MM.1S (cell line): ENCODE measurements at regions not wholly inside any gene's neighbourhood (a gene's known extent, or its start where the extent isn't known, plus 50 kb on each side); places are given as distances from the start of the nearest gene placed in this dataset.

Source experiments
- DNase-seq: peaks from one replicate; pipeline ENCODE4 v3.0.0-alpha.2; 2015
- H2AFZ ChIP-seq: fragments of 300-600 bp; sonication (generic); 2 replicates; pipeline ENCODE4 v1.6.0; 2016; ENCODE audit warnings: antibody characterized with exemption, low read length
- H3F3A ChIP-seq: fragments of 300-600 bp; sonication (generic); 2 replicates; pipeline ENCODE4 v1.6.1; 2016; ENCODE audit warnings: mild to moderate bottlenecking, antibody characterized with exemption, low read length, moderate library complexity, mixed read lengths; ENCODE audit not compliant: insufficient read depth
- H3K27ac ChIP-seq: fragments of 300-600 bp; sonication (generic); 2 replicates; pipeline ENCODE4 v1.5.1; 2016; ENCODE audit warnings: mild to moderate bottlenecking, low read length
- H3K27me3 ChIP-seq: fragments of 300-600 bp; sonication (generic); replicated peaks from 2 replicates; pipeline ENCODE4 v1.6.0; 2016; ENCODE audit warnings: low read length; ENCODE audit not compliant: insufficient read depth
- H3K36me3 ChIP-seq: fragments of 300-600 bp; sonication (generic); replicated peaks from 2 replicates; pipeline ENCODE4 v1.6.1; 2016; ENCODE audit warnings: mild to moderate bottlenecking, low read length, mixed read lengths; ENCODE audit not compliant: insufficient read depth
- H3K4me1 ChIP-seq: fragments of 300-600 bp; sonication (generic); 2 replicates; pipeline ENCODE4 v1.6.1; 2016; ENCODE audit warnings: low read length, mixed read lengths
- H3K4me2 ChIP-seq: fragments of 300-600 bp; sonication (generic); 2 replicates; pipeline ENCODE4 v1.6.0; 2016; ENCODE audit warnings: low read depth, low read length
- H3K4me3 ChIP-seq: fragments of 300-600 bp; sonication (generic); 2 replicates; pipeline ENCODE4 v1.5.1; 2016; ENCODE audit warnings: low read length, mixed read lengths
- H3K79me2 ChIP-seq: fragments of 300-600 bp; sonication (generic); 2 replicates; pipeline ENCODE4 v1.6.1; 2016; ENCODE audit warnings: mixed run types, low read length, mixed read lengths
- H3K9ac ChIP-seq: fragments of 300-600 bp; sonication (generic); 2 replicates; pipeline ENCODE4 v1.6.1; 2016; ENCODE audit warnings: low read length, mixed read lengths
- H3K9me2 ChIP-seq: fragments of 300-600 bp; sonication (generic); replicated peaks from 2 replicates; pipeline ENCODE4 v1.6.1; 2016; ENCODE audit warnings: mild to moderate bottlenecking, low read length, mixed read lengths; ENCODE audit not compliant: insufficient read depth
- H3K9me3 ChIP-seq: fragments of 300-600 bp; sonication (generic); replicated peaks from 2 replicates; pipeline ENCODE4 v1.6.1; 2016; ENCODE audit warnings: mild to moderate bottlenecking, low read length, mixed read lengths; ENCODE audit not compliant: insufficient read depth
- H4K20me1 ChIP-seq: fragments of 300-600 bp; sonication (generic); 2 replicates; pipeline ENCODE4 v1.6.1; 2016; ENCODE audit warnings: mild to moderate bottlenecking, low read length, moderate library complexity, mixed read lengths; ENCODE audit not compliant: insufficient read depth
- EZH2 ChIP-seq: fragments of 300-600 bp; sonication (generic); optimal IDR thresholded peaks from 2 replicates; pipeline ENCODE3; 2017; ENCODE audit warnings: low read depth, mild to moderate bottlenecking, antibody characterized with exemption, low read length, mixed read lengths
- EZH2phosphoT487 ChIP-seq: fragments of 300-600 bp; sonication (generic); IDR thresholded peaks from 2 replicates; pipeline ENCODE4 v1.6.1; 2018; ENCODE audit warnings: antibody characterized with exemption, low read length
- TF ChIP-seq, protein P1 (sequence below): fragments of 300-600 bp; sonication (generic); IDR thresholded peaks from 2 replicates; pipeline ENCODE4 v1.5.1; 2016; ENCODE audit warnings: antibody characterized with exemption, low read length, mixed read lengths

DNA sequence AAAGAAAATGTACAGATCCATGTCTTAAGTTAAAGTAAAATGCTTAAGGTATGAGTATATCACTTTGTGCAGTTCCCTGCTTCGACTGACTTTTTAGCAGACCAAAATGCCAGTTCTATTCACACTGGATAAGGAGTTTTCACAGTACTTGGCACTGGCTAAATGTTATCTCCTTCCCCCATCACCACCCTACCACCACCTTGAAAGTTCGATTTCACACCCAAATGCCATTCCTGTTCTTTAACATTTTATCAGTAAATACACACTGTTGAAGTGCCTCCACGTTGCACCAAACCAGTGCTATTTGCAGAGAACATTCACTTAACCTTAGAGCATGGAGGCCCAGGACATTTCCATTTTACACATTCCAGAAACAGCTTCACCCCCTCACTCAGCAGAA, 100.0 kb downstream of the URB2 start:
- TF ChIP-seq EZH2 (no peak), EZH2phosphoT487 (no peak)
- TF ChIP-seq, protein P1, sequence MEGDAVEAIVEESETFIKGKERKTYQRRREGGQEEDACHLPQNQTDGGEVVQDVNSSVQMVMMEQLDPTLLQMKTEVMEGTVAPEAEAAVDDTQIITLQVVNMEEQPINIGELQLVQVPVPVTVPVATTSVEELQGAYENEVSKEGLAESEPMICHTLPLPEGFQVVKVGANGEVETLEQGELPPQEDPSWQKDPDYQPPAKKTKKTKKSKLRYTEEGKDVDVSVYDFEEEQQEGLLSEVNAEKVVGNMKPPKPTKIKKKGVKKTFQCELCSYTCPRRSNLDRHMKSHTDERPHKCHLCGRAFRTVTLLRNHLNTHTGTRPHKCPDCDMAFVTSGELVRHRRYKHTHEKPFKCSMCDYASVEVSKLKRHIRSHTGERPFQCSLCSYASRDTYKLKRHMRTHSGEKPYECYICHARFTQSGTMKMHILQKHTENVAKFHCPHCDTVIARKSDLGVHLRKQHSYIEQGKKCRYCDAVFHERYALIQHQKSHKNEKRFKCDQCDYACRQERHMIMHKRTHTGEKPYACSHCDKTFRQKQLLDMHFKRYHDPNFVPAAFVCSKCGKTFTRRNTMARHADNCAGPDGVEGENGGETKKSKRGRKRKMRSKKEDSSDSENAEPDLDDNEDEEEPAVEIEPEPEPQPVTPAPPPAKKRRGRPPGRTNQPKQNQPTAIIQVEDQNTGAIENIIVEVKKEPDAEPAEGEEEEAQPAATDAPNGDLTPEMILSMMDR, result no peak
- Histone ChIP-seq H3K9me3 (no peaks in the 10 kb centered on the region), H3K4me1 (no peaks in the 10 kb centered on the region), H3K27ac (no peak overlapping the region), H4K20me1 (no peaks in the 10 kb centered on the region), H3K9ac (no peak overlapping the region), H3K9me2 (no peaks in the 10 kb centered on the region), H3F3A (no peaks in the 10 kb centered on the region), H2AFZ (no peak overlapping the region), H3K36me3 (no peaks in the 10 kb centered on the region), H3K4me3 (no peak overlapping the region), H3K79me2 (no peaks in the 10 kb centered on the region), H3K4me2 (no peak overlapping the region), H3K27me3 (no peaks in the 10 kb centered on the region)
- no peak for DNase-seq

DNA sequence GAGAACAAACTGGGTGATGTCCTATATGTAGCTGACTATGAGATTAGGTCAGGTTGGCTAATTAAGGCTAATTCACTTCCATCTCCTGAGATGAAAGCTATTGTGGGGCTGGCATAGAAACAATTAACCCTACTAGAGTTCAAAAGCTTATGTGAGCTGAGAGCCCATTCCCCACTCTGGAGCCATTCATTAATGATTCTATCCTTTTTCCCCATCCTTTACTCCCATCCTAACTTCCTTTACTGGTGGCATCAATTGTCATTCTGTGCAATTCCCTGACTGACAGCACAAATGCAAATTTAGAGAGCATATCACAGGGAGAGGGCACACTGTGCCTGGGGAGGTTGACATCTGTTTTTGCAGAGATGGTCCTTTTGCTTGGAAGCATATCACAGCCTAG, 103.9 kb downstream of the URB2 start:
- no peak overlapping the region for H2AFZ ChIP-seq
- H3K4me3 ChIP-seq, result no peak overlapping the region
- no peak overlapping the region for H3K9ac ChIP-seq
- H3K9me3 ChIP-seq, result no peaks in the 10 kb centered on the region
- H3K79me2 ChIP-seq, result no peaks in the 10 kb centered on the region
- no peaks in the 10 kb centered on the region for H3K4me1 ChIP-seq
- no peak overlapping the region for H3K4me2 ChIP-seq
- H4K20me1 ChIP-seq, result no peaks in the 10 kb centered on the region
- no peaks in the 10 kb centered on the region for H3K27me3 ChIP-seq
- no peak for DNase-seq
- no peaks in the 10 kb centered on the region for H3F3A ChIP-seq
- no peaks in the 10 kb centered on the region for H3K36me3 ChIP-seq
- no peak overlapping the region for H3K27ac ChIP-seq
- no peak for TF ChIP-seq EZH2phosphoT487
- TF ChIP-seq EZH2, result no peak
- TF ChIP-seq, protein P1, result no peak
- no peaks in the 10 kb centered on the region for H3K9me2 ChIP-seq

DNA sequence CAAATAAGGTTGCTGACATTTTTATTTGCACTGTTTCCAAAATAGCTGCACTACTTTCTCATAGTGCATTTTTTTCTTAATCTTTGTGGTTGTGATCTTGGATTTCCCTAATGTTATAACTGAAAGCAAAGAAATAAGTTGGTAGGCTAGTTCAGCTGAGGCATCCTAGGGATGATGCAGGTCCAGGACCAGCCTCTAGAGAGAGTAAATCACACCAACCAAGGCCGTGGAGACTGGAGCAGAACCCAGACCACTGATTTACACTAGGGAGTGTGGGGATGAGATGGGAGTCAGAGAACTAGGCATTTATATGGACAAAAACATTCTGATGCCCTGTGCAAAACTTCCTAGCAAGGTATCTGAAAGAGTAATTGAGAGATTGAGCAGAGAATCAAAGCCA, 104.5 kb downstream of the URB2 start:
- no peak overlapping the region for H2AFZ ChIP-seq
- H3K4me3 ChIP-seq, result no peak overlapping the region
- no peak overlapping the region for H3K4me2 ChIP-seq
- H3K27ac ChIP-seq, result no peak overlapping the region
- no peak for DNase-seq
- no peaks in the 10 kb centered on the region for H3K4me1 ChIP-seq
- no peaks in the 10 kb centered on the region for H3K79me2 ChIP-seq
- TF ChIP-seq, protein P1, result no peak
- TF ChIP-seq EZH2 (no peak), EZH2phosphoT487 (no peak)
- no peaks in the 10 kb centered on the region for H4K20me1 ChIP-seq
- H3K36me3 ChIP-seq, result no peaks in the 10 kb centered on the region
- no peaks in the 10 kb centered on the region for H3K27me3 ChIP-seq
- H3K9ac ChIP-seq, result no peak overlapping the region
- no peaks in the 10 kb centered on the region for H3K9me2 ChIP-seq
- H3K9me3 ChIP-seq, result no peaks in the 10 kb centered on the region
- H3F3A ChIP-seq, result no peaks in the 10 kb centered on the region
